ENCODE measurements at regions not wholly inside any gene's neighbourhood (a gene's known extent, or its start where the extent isn't known, plus 50 kb on each side); places are given as distances from the start of the nearest gene placed in this dataset.

DNA sequence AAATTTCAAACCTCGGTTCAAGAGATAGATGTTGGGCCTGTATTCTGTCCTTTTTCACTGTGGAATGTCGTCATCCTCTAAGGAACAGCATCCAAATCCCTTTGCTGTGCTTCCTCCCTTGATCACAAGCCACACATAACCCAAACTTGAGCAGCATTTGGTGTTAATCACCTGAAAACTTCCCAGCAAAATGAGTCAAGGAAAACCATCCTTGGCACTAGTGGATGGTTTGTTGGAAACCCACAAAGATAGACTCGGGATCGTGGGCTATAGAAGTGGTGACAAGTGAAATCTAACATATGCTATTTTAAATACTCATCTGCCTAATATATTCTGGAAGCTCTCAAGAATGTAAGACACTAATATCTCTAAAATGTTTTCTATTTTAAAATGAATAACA lies 459.1 kb downstream of the SETD4 start:
- CTCF ChIA-PET: no interaction called here
- dilution Hi-C loops (cut with MboI; ENCODE audit: extremely low pct_ligation_motif_present, low sequenced_read_pairs) (no loop called here), intact Hi-C loops (cut with micrococcal nuclease) (no loop called here)
- no peak for FAIRE-seq
- no peaks in the 10 kb centered on the region for H3K4me1 ChIP-seq (ENCODE audit: control insufficient read depth, extremely low read depth, insufficient read depth, low read length)
- TF ChIP-seq EZH2 (IDR thresholded peaks at IDR 0.05; ENCODE audit: borderline replicate concordance, low read depth, low read length, severe bottlenecking) (no peak), JUN (IDR thresholded peaks at IDR 0.05; ENCODE audit: borderline replicate concordance, insufficient read depth, insufficient read length, low read depth) (no peak), MYC (IDR thresholded peaks at IDR 0.05; ENCODE audit: low read depth, low read length) (no peak), FOS (IDR thresholded peaks at IDR 0.05; ENCODE audit: borderline replicate concordance, insufficient read depth, low read length) (no peak), POLR2AphosphoS5 (IDR thresholded peaks at IDR 0.05; ENCODE audit: insufficient read depth, low read depth, low read length) (no peak)
- TF ChIP-seq, protein P1, sequence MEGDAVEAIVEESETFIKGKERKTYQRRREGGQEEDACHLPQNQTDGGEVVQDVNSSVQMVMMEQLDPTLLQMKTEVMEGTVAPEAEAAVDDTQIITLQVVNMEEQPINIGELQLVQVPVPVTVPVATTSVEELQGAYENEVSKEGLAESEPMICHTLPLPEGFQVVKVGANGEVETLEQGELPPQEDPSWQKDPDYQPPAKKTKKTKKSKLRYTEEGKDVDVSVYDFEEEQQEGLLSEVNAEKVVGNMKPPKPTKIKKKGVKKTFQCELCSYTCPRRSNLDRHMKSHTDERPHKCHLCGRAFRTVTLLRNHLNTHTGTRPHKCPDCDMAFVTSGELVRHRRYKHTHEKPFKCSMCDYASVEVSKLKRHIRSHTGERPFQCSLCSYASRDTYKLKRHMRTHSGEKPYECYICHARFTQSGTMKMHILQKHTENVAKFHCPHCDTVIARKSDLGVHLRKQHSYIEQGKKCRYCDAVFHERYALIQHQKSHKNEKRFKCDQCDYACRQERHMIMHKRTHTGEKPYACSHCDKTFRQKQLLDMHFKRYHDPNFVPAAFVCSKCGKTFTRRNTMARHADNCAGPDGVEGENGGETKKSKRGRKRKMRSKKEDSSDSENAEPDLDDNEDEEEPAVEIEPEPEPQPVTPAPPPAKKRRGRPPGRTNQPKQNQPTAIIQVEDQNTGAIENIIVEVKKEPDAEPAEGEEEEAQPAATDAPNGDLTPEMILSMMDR (IDR thresholded peaks at IDR 0.05; ENCODE audit: extremely low read depth in 1 of 2, insufficient read depth in 1 of 2, low read depth in 1 of 2, low read length in 2 of 2): no peak
- TF ChIP-seq, protein P2, sequence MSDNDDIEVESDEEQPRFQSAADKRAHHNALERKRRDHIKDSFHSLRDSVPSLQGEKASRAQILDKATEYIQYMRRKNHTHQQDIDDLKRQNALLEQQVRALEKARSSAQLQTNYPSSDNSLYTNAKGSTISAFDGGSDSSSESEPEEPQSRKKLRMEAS (IDR thresholded peaks at IDR 0.05; ENCODE audit: insufficient read depth, insufficient read length): no peak
- POLR2A ChIA-PET: no interaction called here
- no peaks in the 10 kb centered on the region for H3K36me3 ChIP-seq (ENCODE audit: control insufficient read depth in 2 of 2, extremely low read depth in 1 of 2, insufficient read depth in 2 of 2, low read length in 2 of 2)
- no peak overlapping the region for H3K4me2 ChIP-seq (ENCODE audit: insufficient read depth, low read length)
- H3K4me3 ChIP-seq (replicated peaks in 1 of 3; ENCODE audit: insufficient read depth in 1 of 3, low read depth in 1 of 3, low read length in 3 of 3): no peak overlapping the region
- no peak overlapping the region for H2AFZ ChIP-seq (ENCODE audit: low read depth, low read length)
- H3K79me2 ChIP-seq (ENCODE audit: control insufficient read depth, insufficient read depth, low read length): no peaks in the 10 kb centered on the region
- H3K9me1 ChIP-seq (replicated peaks; ENCODE audit: control insufficient read depth, extremely low read depth, insufficient read depth, low read length): no peaks in the 10 kb centered on the region
- no peak overlapping the region for H3K27ac ChIP-seq (ENCODE audit: insufficient read depth, low read depth, low read length)
- peaks cover 24 to 32% of the 10 kb centered on the region in 2 experiments for H3K27me3 ChIP-seq (ENCODE audit: control insufficient read depth in 2 of 2, insufficient read depth in 2 of 2, low read length in 2 of 2)
- BruUV-seq (replicated peaks): no TSS peak
- no peaks in the 10 kb centered on the region for H4K20me1 ChIP-seq (replicated peaks; ENCODE audit: control insufficient read depth, extremely low read depth, insufficient read depth, low read length)
- no peak for DNase-seq (ENCODE audit: low read depth, low spot score)
- no peak overlapping the region for H3K9ac ChIP-seq (replicated peaks; ENCODE audit: extremely low read depth, insufficient read depth, low read length)
- H3K9me3 ChIP-seq (replicated peaks; ENCODE audit: control insufficient read depth, insufficient read depth, low read length): no peaks in the 10 kb centered on the region

Data from endothelial cell of umbilical vein (primary cell).